ENCODE measurements at regions not wholly inside any gene's neighbourhood (a gene's known extent, or its start where the extent isn't known, plus 50 kb on each side); places are given as distances from the start of the nearest gene placed in this dataset.
A peak's percentile ranks its signal among the peaks of the same experiment; 100 is the strongest.

GRCh38 chr13:26946684-26947343 is 186.2 kb upstream of the GPR12 start:
- Histone ChIP-seq H3K27me3 (replicated peaks in 1 of 4; ENCODE audit: control insufficient read depth in 3 of 4, extremely low read depth in 1 of 4, insufficient read depth in 3 of 4, low read length in 3 of 4) (no peaks in the 10 kb centered on the region), H3K23me2 (ENCODE audit: low read depth, low read length) (no peaks in the 10 kb centered on the region), H3K4ac (replicated peaks; ENCODE audit: insufficient read length, low read depth, low read length) (no peak overlapping the region), H4K20me1 (replicated peaks in 1 of 2; ENCODE audit: control insufficient read depth in 1 of 2, insufficient read depth in 2 of 2, low read length in 2 of 2) (no peaks in the 10 kb centered on the region), H3K27ac (ENCODE audit: low read depth, low read length) (no peak overlapping the region), H2BK15ac (ENCODE audit: low read length) (no peak overlapping the region), H3K4me1 (replicated peaks in 1 of 4; ENCODE audit: control insufficient read depth in 3 of 4, insufficient read depth in 4 of 4, low read length in 3 of 4) (peaks cover 0 to 3% (median 0%) of the 10 kb centered on the region in 4 experiments; a peak in 1 of 7 replicates), H4K91ac (replicated peaks; ENCODE audit: insufficient read length, low read length) (no peak overlapping the region), H3K79me1 (ENCODE audit: low read depth, low read length) (no peaks in the 10 kb centered on the region), H4K8ac (ENCODE audit: extremely low read depth, insufficient read depth, low read length) (no peak overlapping the region), H3K36me3 (ENCODE audit: control insufficient read depth in 2 of 4, insufficient read depth in 4 of 4, low read length in 3 of 4) (no peaks in the 10 kb centered on the region), H3K18ac (ENCODE audit: extremely low read depth, low read length) (no peak overlapping the region), H3K9ac (replicated peaks in 1 of 4; ENCODE audit: extremely low read depth in 1 of 4, low read depth in 3 of 4, low read length in 3 of 4) (no peak overlapping the region), H3K79me2 (ENCODE audit: control insufficient read depth in 1 of 2, insufficient read depth in 2 of 2, low read length in 2 of 2) (no peaks in the 10 kb centered on the region), H3K4me3 (ENCODE audit: extremely low read depth in 1 of 4, insufficient read depth in 2 of 4, low read depth in 3 of 4, low read length in 4 of 4) (no peak overlapping the region), H2AK5ac (ENCODE audit: low read depth, low read length) (no peak overlapping the region), H3K9me3 (ENCODE audit: insufficient read depth in 2 of 2, low read depth in 1 of 2, low read length in 1 of 2) (no peaks in the 10 kb centered on the region), H3K23ac (ENCODE audit: insufficient read length) (no peak overlapping the region), H2BK20ac (ENCODE audit: low read length) (no peak overlapping the region), H3K56ac (replicated peaks; ENCODE audit: insufficient read length, low read depth, low read length) (no peak overlapping the region), H2BK12ac (ENCODE audit: low read depth, low read length) (no peak overlapping the region), H3K14ac (ENCODE audit: insufficient read length) (no peak overlapping the region), H2AFZ (ENCODE audit: low read length) (no peak overlapping the region), H2BK5ac (ENCODE audit: low read depth, low read length) (no peak overlapping the region), H2BK120ac (replicated peaks; ENCODE audit: low read depth, low read length) (no peak overlapping the region), H4K5ac (ENCODE audit: insufficient read length, low read depth, low read length) (no peak overlapping the region), H3K4me2 (ENCODE audit: insufficient read depth in 1 of 2, low read depth in 2 of 2, low read length in 2 of 2) (no peak overlapping the region)
- TF ChIP-seq USF2 (IDR thresholded peaks at IDR 0.05; ENCODE audit: low read length) (no peak), CTCF (IDR thresholded peaks at IDR 0.05; ENCODE audit: control extremely low read depth in 1 of 3, insufficient read depth in 1 of 3, low read depth in 1 of 3, low read length in 3 of 3) (peak in 2 of 3 experiments; percentile 71 to 82; a peak in 3 of 4 replicates), MAX (IDR thresholded peaks at IDR 0.05) (no peak), HDAC6 (IDR thresholded peaks at IDR 0.05; ENCODE audit: low read depth, low read length) (no peak), RAD21 (IDR thresholded peaks at IDR 0.05 in 1 of 2, conservative IDR thresholded peaks at IDR 0.05 in 1 of 2; ENCODE audit: low read depth in 2 of 2, low read length in 2 of 2) (peak; percentile 94 to 96)
- ChIA-PET CTCF (ENCODE audit: partially characterized antibody) (interaction anchor here (0.6 to 8.3 kb wide), 55 partner anchors 9 to 1848 kb away, joined by 3 to 128 read pairs (median 4); partner anchors contain the start of gene GTF3A), POLR2A (ENCODE audit: partially characterized antibody) (interaction anchor here (1.2 to 1.3 kb wide), 2 partner anchors 12 to 413 kb away, joined by 3 to 4 read pairs; no protein-coding TSS in a partner anchor)
- FAIRE-seq, result no peak
- no peak for DNase-seq (ENCODE audit: low read depth in 1 of 2, low spot score in 2 of 2)
- WGBS, 2 experiments (ENCODE audit: extremely low coverage in 1 of 2, insufficient coverage in 1 of 2, insufficient read length in 1 of 2, insufficient replicate concordance in 2 of 2, low coverage in 1 of 2, low lambda C conversion rate in 2 of 2, missing lambda C conversion rate in 1 of 2), result 58% methylated on average over 5 of the region's 5 CpGs; no CpG with 5 or more reads in 1 of the 2 experiments

All from H1 (cell line).